ENCODE measurements at regions not wholly inside any gene's neighbourhood (a gene's known extent, or its start where the extent isn't known, plus 50 kb on each side); places are given as distances from the start of the nearest gene placed in this dataset.

- DNase-seq (ENCODE audit: low read depth in 2 of 2) = no peak
Observed at GRCh38 chr2:5953525-5953924, 261.3 kb downstream of the SOX11 start.

GRCh38 chr2:5954509-5954908 is 262.3 kb downstream of the SOX11 start:
- DNase-seq (ENCODE audit: low read depth in 2 of 2) = no peak

- DNase-seq (ENCODE audit: low read depth in 2 of 2) = no peak
Observed at GRCh38 chr2:5955921-5956320, 263.7 kb downstream of the SOX11 start.

- DNase-seq (ENCODE audit: low read depth in 2 of 2) = no peak
Observed at GRCh38 chr2:5959836-5960820, 267.9 kb downstream of the SOX11 start.

- DNase-seq (ENCODE audit: low read depth in 2 of 2) = no peak
Observed at GRCh38 chr2:5967506-5967905, 275.3 kb downstream of the SOX11 start.

GRCh38 chr2:5969303-5969702 is 277.1 kb downstream of the SOX11 start:
- DNase-seq (ENCODE audit: low read depth in 2 of 2) = no peak

GRCh38 chr2:5970347-5970746 is 278.2 kb downstream of the SOX11 start:
- no peak for DNase-seq (ENCODE audit: low read depth in 2 of 2)

GRCh38 chr2:5974477-5974876 is 282.3 kb downstream of the SOX11 start:
- no peak for DNase-seq (ENCODE audit: low read depth in 2 of 2)

GRCh38 chr2:5975401-5975800 is 283.2 kb downstream of the SOX11 start:
- DNase-seq (ENCODE audit: low read depth in 2 of 2) = no peak

- DNase-seq (ENCODE audit: low read depth in 2 of 2) = no peak
Observed at GRCh38 chr2:5976531-5977065, 284.4 kb downstream of the SOX11 start.

- no peak for DNase-seq (ENCODE audit: low read depth in 2 of 2)
Observed at GRCh38 chr2:5977477-5977876, 285.3 kb downstream of the SOX11 start.

GRCh38 chr2:5978131-5978751 is 286.1 kb downstream of the SOX11 start:
- no peak for DNase-seq (ENCODE audit: low read depth in 2 of 2)

GRCh38 chr2:5980450-5981190 is 288.4 kb downstream of the SOX11 start:
- no peak for DNase-seq (ENCODE audit: low read depth in 2 of 2)

GRCh38 chr2:5982193-5982902 is 290.2 kb downstream of the SOX11 start:
- no peak for DNase-seq (ENCODE audit: low read depth in 2 of 2)

- no peak for DNase-seq (ENCODE audit: low read depth in 2 of 2)
Observed at GRCh38 chr2:5982903-5983265, 290.7 kb downstream of the SOX11 start.

GRCh38 chr2:5983511-5984272 is 291.5 kb downstream of the SOX11 start:
- no peak for DNase-seq (ENCODE audit: low read depth in 2 of 2)

GRCh38 chr2:5984273-5984655 is 292.1 kb downstream of the SOX11 start:
- no peak for DNase-seq (ENCODE audit: low read depth in 2 of 2)

- DNase-seq (ENCODE audit: low read depth in 2 of 2) = no peak
Observed at GRCh38 chr2:5984946-5985345, 292.8 kb downstream of the SOX11 start.

- no peak for DNase-seq (ENCODE audit: low read depth in 2 of 2)
Observed at GRCh38 chr2:5985536-5986385, 293.6 kb downstream of the SOX11 start.

Data from dermis microvascular lymphatic vessel endothelial cell (primary cell).